Activated CD4-positive, alpha-beta T cell treated with anti-CD3 and anti-CD28 coated beads, Interleukin-2, amount 10 ng/mL, durations not matched to agents 7 days and 5 days (primary cell): ENCODE measurements at regions not wholly inside any gene's neighbourhood (a gene's known extent, or its start where the extent isn't known, plus 50 kb on each side); places are given as distances from the start of the nearest gene placed in this dataset.
"Not testable (repeated sequence)": the region's sequence is repeated elsewhere in the genome, so short reads cannot be mapped to it uniquely, and the experiment has no call there.

Experiments used
- CTCF ChIA-PET: fragments of 350-600 bp; sonication (Branson Sonifier 250); formaldehyde crosslinking; loops from one replicate; lab custom pipeline; 2021; ENCODE audit warnings: antibody characterized with exemption; lab: Charles Lee
- POLR2A ChIA-PET: fragments of 350-600 bp; sonication (Branson Sonifier 250); formaldehyde crosslinking; loops from one replicate; lab custom pipeline; 2021; ENCODE audit warnings: antibody characterized with exemption; lab: Charles Lee
- DNase-seq: peaks from one replicate; pipeline ENCODE4 v3.0.0-alpha.2; 2020
- H3K27ac Mint-ChIP-seq: one replicate; pipeline ENCODE4 v1.8.0; 2021; ENCODE audit warnings: mild to moderate bottlenecking, moderate library complexity, mixed read lengths
- H3K27me3 Mint-ChIP-seq: one replicate; pipeline ENCODE4 v1.8.0; 2021; ENCODE audit warnings: mixed read lengths
- H3K36me3 Mint-ChIP-seq: one replicate; pipeline ENCODE4 v1.8.0; 2021; ENCODE audit warnings: low read depth, mixed read lengths
- H3K4me1 Mint-ChIP-seq: one replicate; pipeline ENCODE4 v1.8.0; 2021; ENCODE audit warnings: mixed read lengths
- H3K4me3 Mint-ChIP-seq: one replicate; pipeline ENCODE4 v1.8.0; 2021; ENCODE audit warnings: mild to moderate bottlenecking, moderate library complexity, mixed read lengths
- H3K9me3 Mint-ChIP-seq: one replicate; pipeline ENCODE4 v1.8.0; 2021; ENCODE audit warnings: mixed read lengths

GRCh38 chr1:88327391-88328267, 356.4 kb upstream of the PKN2 start:
- no peak for DNase-seq
- H3K27ac Mint-ChIP-seq, result no peak overlapping the region
- CTCF ChIA-PET, result no interaction called here
- no peak overlapping the region for H3K4me3 Mint-ChIP-seq
- POLR2A ChIA-PET, result no interaction called here
- H3K27me3 Mint-ChIP-seq, result peaks cover 2% of the 10 kb centered on the region
- H3K4me1 Mint-ChIP-seq, result no peaks in the 10 kb centered on the region
- H3K36me3 Mint-ChIP-seq, result no peaks in the 10 kb centered on the region
- H3K9me3 Mint-ChIP-seq, result no peaks in the 10 kb centered on the region

DNA sequence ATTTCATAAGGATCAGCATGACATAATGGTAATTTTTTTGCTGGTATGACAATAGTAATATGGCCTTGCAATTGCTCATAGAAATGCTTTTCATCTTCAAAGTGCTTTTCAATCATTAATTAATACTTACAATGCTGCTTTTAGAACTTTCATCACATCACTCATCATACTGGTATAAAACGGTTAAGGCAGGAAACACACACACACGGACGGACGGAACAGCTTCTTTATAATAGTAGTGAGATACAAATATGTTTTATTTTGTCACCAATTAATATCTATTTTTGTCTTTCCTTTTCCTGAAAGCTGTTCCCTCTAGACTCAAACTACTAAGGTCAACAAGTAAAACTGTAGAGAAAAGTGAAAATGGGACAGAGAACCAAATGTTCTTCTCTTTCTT, 353.9 kb upstream of the PKN2 start:
- Mint-ChIP-seq H3K4me3 (no peak overlapping the region), H3K27ac (no peak overlapping the region), H3K36me3 (no peaks in the 10 kb centered on the region), H3K27me3 (peaks cover 2% of the 10 kb centered on the region), H3K9me3 (no peaks in the 10 kb centered on the region), H3K4me1 (no peaks in the 10 kb centered on the region)
- no peak for DNase-seq
- ChIA-PET POLR2A (no interaction called here), CTCF (no interaction called here)

- DNase-seq, result no peak
- Mint-ChIP-seq H3K27me3 (peaks cover 5% of the 10 kb centered on the region), H3K4me1 (no peaks in the 10 kb centered on the region), H3K27ac (no peak overlapping the region), H3K9me3 (no peaks in the 10 kb centered on the region), H3K36me3 (no peaks in the 10 kb centered on the region), H3K4me3 (no peak overlapping the region)
- CTCF ChIA-PET, result no interaction called here
- POLR2A ChIA-PET, result no interaction called here
Measured at GRCh38 chr1:88333086-88333695, 350.9 kb upstream of the PKN2 start.

GRCh38 chr1:88341447-88341846, 342.6 kb upstream of the PKN2 start:
- CTCF ChIA-PET, result no interaction called here
- Mint-ChIP-seq H3K4me3 (no peak overlapping the region), H3K27ac (no peak overlapping the region), H3K36me3 (no peaks in the 10 kb centered on the region), H3K9me3 (no peaks in the 10 kb centered on the region), H3K27me3 (peaks cover 3% of the 10 kb centered on the region), H3K4me1 (no peaks in the 10 kb centered on the region)
- DNase-seq, result no peak
- POLR2A ChIA-PET, result no interaction called here

- CTCF ChIA-PET, H3K4me1 Mint-ChIP-seq, H3K4me3 Mint-ChIP-seq, H3K9me3 Mint-ChIP-seq, H3K27ac Mint-ChIP-seq, POLR2A ChIA-PET, H3K27me3 Mint-ChIP-seq, H3K36me3 Mint-ChIP-seq, DNase-seq: not testable (repeated sequence)
Measured at GRCh38 chr1:88342081-88342480, 342.0 kb upstream of the PKN2 start.

- no peaks in the 10 kb centered on the region for H3K36me3 Mint-ChIP-seq
- H3K27me3 Mint-ChIP-seq, result peaks cover 5% of the 10 kb centered on the region
- POLR2A ChIA-PET, result no interaction called here
- no peak overlapping the region for H3K27ac Mint-ChIP-seq
- H3K4me3 Mint-ChIP-seq, result no peak overlapping the region
- DNase-seq, result no peak
- CTCF ChIA-PET, result no interaction called here
- no peaks in the 10 kb centered on the region for H3K4me1 Mint-ChIP-seq
- no peaks in the 10 kb centered on the region for H3K9me3 Mint-ChIP-seq
Measured at GRCh38 chr1:88350648-88351047, 333.4 kb upstream of the PKN2 start.

DNA sequence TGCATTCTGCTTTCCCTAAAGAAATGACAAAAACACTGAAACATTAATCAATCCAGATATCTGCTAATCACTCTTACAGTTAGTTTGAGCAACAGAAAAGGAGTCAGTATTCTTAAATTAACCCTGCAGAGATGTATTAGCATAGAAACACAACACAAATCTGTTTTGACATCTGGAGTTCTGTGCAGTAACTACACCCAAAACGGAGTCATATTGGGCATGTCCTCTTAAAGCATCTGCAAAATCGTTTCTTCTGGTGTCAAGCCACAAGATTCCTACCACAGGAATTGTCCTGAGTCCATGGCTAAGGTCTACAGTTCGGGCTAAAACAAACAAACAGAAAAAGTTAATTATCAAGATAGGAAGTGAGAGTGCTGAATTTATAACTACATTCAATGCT, 332.1 kb upstream of the PKN2 start:
- H3K4me1 Mint-ChIP-seq, result no peaks in the 10 kb centered on the region
- CTCF ChIA-PET, result no interaction called here
- DNase-seq, result no peak

GRCh38 chr1:88354256-88354655, 329.8 kb upstream of the PKN2 start:
- Mint-ChIP-seq H3K36me3 (no peaks in the 10 kb centered on the region), H3K4me1 (no peaks in the 10 kb centered on the region), H3K27ac (no peak overlapping the region), H3K9me3 (no peaks in the 10 kb centered on the region), H3K27me3 (peaks cover 5% of the 10 kb centered on the region), H3K4me3 (no peak overlapping the region)
- ChIA-PET CTCF (no interaction called here), POLR2A (no interaction called here)
- no peak for DNase-seq

More for the DNA sequence above, 332.1 kb upstream of the PKN2 start:
- Mint-ChIP-seq H3K36me3 (no peaks in the 10 kb centered on the region), H3K27ac (no peak overlapping the region), H3K4me3 (no peak overlapping the region), H3K27me3 (peaks cover 5% of the 10 kb centered on the region), H3K9me3 (no peaks in the 10 kb centered on the region)
- POLR2A ChIA-PET, result no interaction called here

- no peak overlapping the region for H3K4me3 Mint-ChIP-seq
- no peaks in the 10 kb centered on the region for H3K36me3 Mint-ChIP-seq
- peaks cover 3% of the 10 kb centered on the region for H3K27me3 Mint-ChIP-seq
- H3K27ac Mint-ChIP-seq, result no peak overlapping the region
- DNase-seq, result no peak
- no peaks in the 10 kb centered on the region for H3K4me1 Mint-ChIP-seq
- CTCF ChIA-PET, result no interaction called here
- H3K9me3 Mint-ChIP-seq, result no peaks in the 10 kb centered on the region
- POLR2A ChIA-PET, result no interaction called here
Measured at GRCh38 chr1:88357729-88358128, 326.3 kb upstream of the PKN2 start.

GRCh38 chr1:88371436-88372023, 312.5 kb upstream of the PKN2 start:
- H3K4me3 Mint-ChIP-seq, result no peak overlapping the region
- no peaks in the 10 kb centered on the region for H3K4me1 Mint-ChIP-seq
- H3K9me3 Mint-ChIP-seq, result no peaks in the 10 kb centered on the region
- ChIA-PET POLR2A (no interaction called here), CTCF (no interaction called here)
- H3K36me3 Mint-ChIP-seq, result no peaks in the 10 kb centered on the region
- no peak overlapping the region for H3K27ac Mint-ChIP-seq
- H3K27me3 Mint-ChIP-seq, result no peaks in the 10 kb centered on the region
- no peak for DNase-seq

- Mint-ChIP-seq H3K4me3 (no peak overlapping the region), H3K27me3 (peaks cover 3% of the 10 kb centered on the region)
Measured at GRCh38 chr1:88375977-88376376, 308.1 kb upstream of the PKN2 start.

GRCh38 chr1:88376421-88376820, 307.7 kb upstream of the PKN2 start:
- CTCF ChIA-PET, result no interaction called here
- DNase-seq, result no peak
- Mint-ChIP-seq H3K4me1 (no peaks in the 10 kb centered on the region), H3K4me3 (no peak overlapping the region), H3K36me3 (no peaks in the 10 kb centered on the region), H3K9me3 (no peaks in the 10 kb centered on the region), H3K27ac (no peak overlapping the region), H3K27me3 (peaks cover 3% of the 10 kb centered on the region)
- POLR2A ChIA-PET, result no interaction called here

More at GRCh38 chr1:88375977-88376376, 308.1 kb upstream of the PKN2 start:
- H3K4me1 Mint-ChIP-seq, result no peaks in the 10 kb centered on the region
- DNase-seq, result no peak
- ChIA-PET CTCF (no interaction called here), POLR2A (no interaction called here)
- no peaks in the 10 kb centered on the region for H3K36me3 Mint-ChIP-seq
- H3K9me3 Mint-ChIP-seq, result no peaks in the 10 kb centered on the region
- no peak overlapping the region for H3K27ac Mint-ChIP-seq

DNA sequence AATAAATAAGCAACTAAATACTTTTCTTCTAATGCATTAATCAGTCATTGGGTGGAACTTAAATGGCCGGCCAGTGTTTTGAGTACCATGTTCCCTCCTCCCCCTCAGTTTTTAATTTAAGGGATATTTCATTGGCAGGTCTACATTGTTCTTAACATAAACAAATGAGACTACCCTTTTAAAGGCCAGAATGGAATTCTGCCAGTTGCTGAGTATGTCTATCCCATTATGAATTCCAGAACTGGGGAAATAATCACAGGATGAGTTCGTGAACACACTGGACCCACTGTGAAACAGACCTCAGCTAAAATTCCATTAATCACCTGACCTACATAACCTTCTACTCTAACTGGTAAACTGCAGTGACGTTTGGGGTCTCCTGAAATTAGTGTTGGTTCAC, 305.5 kb upstream of the PKN2 start:
- Mint-ChIP-seq H3K36me3 (no peaks in the 10 kb centered on the region), H3K9me3 (no peaks in the 10 kb centered on the region), H3K27me3 (peaks cover 3% of the 10 kb centered on the region), H3K27ac (no peak overlapping the region), H3K4me3 (no peak overlapping the region), H3K4me1 (no peaks in the 10 kb centered on the region)
- DNase-seq, result no peak
- CTCF ChIA-PET, result no interaction called here
- POLR2A ChIA-PET, result no interaction called here
